ENCODE measurements at regions not wholly inside any gene's neighbourhood (a gene's known extent, or its start where the extent isn't known, plus 50 kb on each side); places are given as distances from the start of the nearest gene placed in this dataset.

- no peak for TF ChIP-seq CSRNP3 (CRISPR knock-in tag; IDR thresholded peaks at IDR 0.05)
- TF ChIP-seq GLIS3 (CRISPR knock-in tag; IDR thresholded peaks at IDR 0.05), result no peak
- TF ChIP-seq ZNF565 (CRISPR knock-in tag; conservative IDR thresholded peaks at IDR 0.05; ENCODE audit: low read depth), result no peak
These were observed 50.6 kb upstream of the GATB start (continued) for GRCh38 chr4:151811403-151811802.
